ENCODE measurements at regions not wholly inside any gene's neighbourhood (a gene's known extent, or its start where the extent isn't known, plus 50 kb on each side); places are given as distances from the start of the nearest gene placed in this dataset.
"Not testable (repeated sequence)": the region's sequence is repeated elsewhere in the genome, so short reads cannot be mapped to it uniquely, and the experiment has no call there.

DNA sequence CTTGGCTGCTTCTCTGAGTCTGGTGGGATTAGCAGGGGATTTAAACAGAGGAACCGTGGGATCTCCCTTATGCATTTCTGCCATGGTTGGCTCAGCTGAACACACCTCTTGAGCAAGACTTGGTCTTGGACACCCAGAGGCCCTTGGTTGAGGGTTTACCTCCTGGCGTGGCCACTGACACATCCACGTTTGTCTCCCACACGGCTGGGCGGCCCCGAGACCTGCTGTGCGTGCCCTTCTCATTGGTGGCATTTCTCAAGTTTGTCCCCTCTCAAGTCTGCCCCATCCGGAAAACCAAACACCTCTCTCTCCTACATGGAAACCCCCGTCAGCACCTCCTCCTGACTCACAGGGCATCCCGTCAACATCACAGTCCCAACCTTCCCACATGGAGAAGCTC is 66.0 kb upstream of the MUC20 start:
- not testable (repeated sequence) for H3K4me1 ChIP-seq (ENCODE audit: control insufficient read depth in 3 of 3, insufficient read depth in 2 of 3, low read depth in 1 of 3, low read length in 2 of 3); H3K4me3 ChIP-seq (ENCODE audit: low read depth in 1 of 3, low read length in 3 of 3); H3K27me3 ChIP-seq (ENCODE audit: control insufficient read depth in 3 of 3, insufficient read depth in 3 of 3, low read length in 3 of 3); H3K9me3 ChIP-seq (ENCODE audit: control insufficient read depth in 2 of 2, insufficient read depth in 1 of 2, low read depth in 1 of 2, low read length in 1 of 2); FAIRE-seq; H3K27ac ChIP-seq (ENCODE audit: low read depth in 1 of 3, low read length in 2 of 3); DNase-seq; H3K36me3 ChIP-seq (ENCODE audit: control insufficient read depth in 3 of 3, insufficient read depth in 2 of 3, low read depth in 1 of 3, low read length in 3 of 3)
- 83 to 93% (median 91%) methylated on average over 2 to 5 of the region's 10 CpGs for WGBS, 3 donors

DNA sequence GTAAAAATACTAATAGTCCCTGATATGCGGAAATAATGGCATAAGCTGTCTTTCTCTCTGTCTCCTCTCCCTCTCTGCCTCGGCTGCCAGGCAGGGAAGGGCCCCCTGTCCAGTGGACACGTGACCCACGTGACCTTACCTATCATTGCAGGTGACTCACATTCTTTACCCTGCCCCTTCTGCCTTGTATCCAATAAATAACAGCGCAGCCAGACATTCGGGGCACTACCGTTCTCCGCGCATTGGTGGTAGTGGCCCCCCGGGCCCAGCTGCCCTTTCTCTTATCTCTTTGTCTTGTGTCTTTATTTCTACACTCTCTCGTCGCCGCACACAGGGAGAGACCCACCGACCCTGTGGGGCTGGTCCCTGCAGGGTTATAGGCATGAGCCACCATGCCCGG is 66.6 kb upstream of the MUC20 start:
- not testable (repeated sequence) for H3K9me3 ChIP-seq (ENCODE audit: control insufficient read depth in 2 of 2, insufficient read depth in 1 of 2, low read depth in 1 of 2, low read length in 1 of 2); H3K4me1 ChIP-seq (ENCODE audit: control insufficient read depth in 3 of 3, insufficient read depth in 2 of 3, low read depth in 1 of 3, low read length in 2 of 3); H3K27ac ChIP-seq (ENCODE audit: low read depth in 1 of 3, low read length in 2 of 3); H3K36me3 ChIP-seq (ENCODE audit: control insufficient read depth in 3 of 3, insufficient read depth in 2 of 3, low read depth in 1 of 3, low read length in 3 of 3); H3K4me3 ChIP-seq (ENCODE audit: low read depth in 1 of 3, low read length in 3 of 3); H3K27me3 ChIP-seq (ENCODE audit: control insufficient read depth in 3 of 3, insufficient read depth in 3 of 3, low read length in 3 of 3); FAIRE-seq
- DNase-seq = peak in 1 of 2 donors; percentile 27
- WGBS, 3 donors = 71 to 85% (median 71%) methylated on average over 9 to 13 of the region's 15 CpGs

DNA sequence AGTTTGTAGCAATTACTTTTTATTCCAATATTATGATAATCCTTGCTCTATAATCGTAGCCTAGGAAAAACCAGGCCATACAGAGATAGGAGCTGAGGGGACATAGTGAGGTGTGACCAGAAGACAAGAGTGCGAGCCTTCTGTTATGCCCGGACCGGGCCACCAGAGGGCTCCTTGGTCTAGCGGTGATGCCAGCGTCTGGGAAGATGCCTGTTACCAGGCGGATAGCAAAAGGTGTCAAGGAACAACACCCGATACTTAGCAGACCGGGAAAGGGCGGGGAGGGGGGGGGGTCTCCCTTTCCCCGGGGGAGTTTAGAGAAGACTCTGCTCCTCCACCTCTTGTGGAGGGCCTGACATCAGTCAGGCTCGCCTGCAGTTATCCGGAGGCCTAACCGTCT is 67.1 kb upstream of the MUC20 start:
- H3K36me3 ChIP-seq (ENCODE audit: control insufficient read depth in 3 of 3, insufficient read depth in 2 of 3, low read depth in 1 of 3, low read length in 3 of 3); H3K27ac ChIP-seq (ENCODE audit: low read depth in 1 of 3, low read length in 2 of 3); H3K4me3 ChIP-seq (ENCODE audit: low read depth in 1 of 3, low read length in 3 of 3); H3K4me1 ChIP-seq (ENCODE audit: control insufficient read depth in 3 of 3, insufficient read depth in 2 of 3, low read depth in 1 of 3, low read length in 2 of 3); H3K9me3 ChIP-seq (ENCODE audit: control insufficient read depth in 2 of 2, insufficient read depth in 1 of 2, low read depth in 1 of 2, low read length in 1 of 2); H3K27me3 ChIP-seq (ENCODE audit: control insufficient read depth in 3 of 3, insufficient read depth in 3 of 3, low read length in 3 of 3); FAIRE-seq: not testable (repeated sequence)
- WGBS, 3 donors = 1 to 9% (median 7%) methylated on average over 9 to 10 of the region's 14 CpGs
- DNase-seq = peak; percentile 43 to 76

DNA sequence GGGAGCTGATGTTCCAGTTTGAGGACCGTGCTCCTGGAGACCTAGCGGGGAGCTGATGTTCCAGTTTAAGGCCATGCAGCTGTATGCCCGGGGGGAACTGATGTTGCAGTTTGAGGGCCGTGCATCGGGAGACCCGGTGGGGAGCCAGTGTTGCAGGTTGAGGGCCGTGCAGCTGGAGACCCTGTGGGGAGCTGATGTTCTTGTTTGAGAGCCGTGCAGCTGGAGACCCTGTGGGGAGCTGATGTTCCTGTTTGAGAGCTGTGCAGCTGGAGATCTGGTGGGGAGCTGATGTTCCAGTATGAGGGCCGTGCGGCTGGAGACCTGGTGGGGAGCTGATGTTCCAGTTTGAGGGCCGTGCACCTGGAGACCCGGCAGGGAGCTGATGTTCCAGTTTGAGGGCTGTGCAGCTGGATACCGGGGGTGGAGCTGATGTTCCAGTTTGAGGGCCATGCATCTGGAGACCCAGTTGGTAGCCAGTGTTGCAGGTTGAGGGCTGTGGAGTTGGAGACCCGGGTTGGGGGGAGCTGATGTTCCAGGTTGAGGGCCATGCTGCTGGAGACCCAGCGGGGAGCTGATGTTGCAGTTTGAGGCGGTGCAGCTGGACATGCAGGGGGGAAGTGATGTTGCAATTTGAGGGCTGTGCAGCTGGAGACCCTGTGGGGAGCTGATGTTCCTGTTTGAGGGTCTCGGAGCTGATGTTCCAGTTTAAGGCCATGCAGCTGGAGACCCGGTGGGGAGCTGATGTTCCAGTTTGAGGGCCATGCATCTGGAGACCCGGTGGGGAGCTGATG is 64.4 kb upstream of the APOD start:
- FAIRE-seq; H3K9me3 ChIP-seq (ENCODE audit: control insufficient read depth in 2 of 2, insufficient read depth in 1 of 2, low read depth in 1 of 2, low read length in 1 of 2); H3K4me1 ChIP-seq (ENCODE audit: control insufficient read depth in 3 of 3, insufficient read depth in 2 of 3, low read depth in 1 of 3, low read length in 2 of 3); DNase-seq; H3K27me3 ChIP-seq (ENCODE audit: control insufficient read depth in 3 of 3, insufficient read depth in 3 of 3, low read length in 3 of 3); H3K4me3 ChIP-seq (ENCODE audit: low read depth in 1 of 3, low read length in 3 of 3); H3K27ac ChIP-seq (ENCODE audit: low read depth in 1 of 3, low read length in 2 of 3); H3K36me3 ChIP-seq (ENCODE audit: control insufficient read depth in 3 of 3, insufficient read depth in 2 of 3, low read depth in 1 of 3, low read length in 3 of 3): not testable (repeated sequence)
- WGBS, 3 donors = 90 to 96% (median 94%) methylated on average over 19 of the region's 19 CpGs

DNA sequence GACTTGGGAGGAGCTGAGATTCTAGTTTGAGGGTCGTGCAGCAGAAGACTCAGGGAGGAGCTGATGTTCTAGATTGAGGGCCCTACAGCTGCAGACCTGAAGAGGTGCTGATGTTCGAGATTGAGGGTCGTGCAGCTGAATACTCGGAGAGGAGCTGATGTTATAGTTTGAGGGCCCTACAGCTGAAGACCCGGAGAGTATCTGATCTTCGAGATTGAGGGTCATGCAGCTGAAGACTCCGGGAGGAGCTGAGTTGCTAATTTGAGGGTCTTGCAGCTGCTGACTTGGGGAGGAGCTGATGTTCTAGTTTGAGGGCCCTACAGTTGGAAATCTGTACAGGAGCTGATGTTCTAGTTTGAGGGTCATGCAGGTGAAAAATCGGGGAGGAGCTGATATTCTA is 62.1 kb upstream of the APOD start:
- H3K9me3 ChIP-seq (ENCODE audit: control insufficient read depth in 2 of 2, insufficient read depth in 1 of 2, low read depth in 1 of 2, low read length in 1 of 2); H3K27me3 ChIP-seq (ENCODE audit: control insufficient read depth in 3 of 3, insufficient read depth in 3 of 3, low read length in 3 of 3); H3K27ac ChIP-seq (ENCODE audit: low read depth in 1 of 3, low read length in 2 of 3); H3K4me3 ChIP-seq (ENCODE audit: low read depth in 1 of 3, low read length in 3 of 3); DNase-seq; FAIRE-seq; H3K4me1 ChIP-seq (ENCODE audit: control insufficient read depth in 3 of 3, insufficient read depth in 2 of 3, low read depth in 1 of 3, low read length in 2 of 3): not testable (repeated sequence)
- 86 to 91% (median 88%) methylated on average over 8 of the region's 8 CpGs for WGBS, 3 donors
- peaks cover 0 to 10% (median 0%) of the 10 kb centered on the region in 3 donors for H3K36me3 ChIP-seq (ENCODE audit: control insufficient read depth in 3 of 3, insufficient read depth in 2 of 3, low read depth in 1 of 3, low read length in 3 of 3)

DNA sequence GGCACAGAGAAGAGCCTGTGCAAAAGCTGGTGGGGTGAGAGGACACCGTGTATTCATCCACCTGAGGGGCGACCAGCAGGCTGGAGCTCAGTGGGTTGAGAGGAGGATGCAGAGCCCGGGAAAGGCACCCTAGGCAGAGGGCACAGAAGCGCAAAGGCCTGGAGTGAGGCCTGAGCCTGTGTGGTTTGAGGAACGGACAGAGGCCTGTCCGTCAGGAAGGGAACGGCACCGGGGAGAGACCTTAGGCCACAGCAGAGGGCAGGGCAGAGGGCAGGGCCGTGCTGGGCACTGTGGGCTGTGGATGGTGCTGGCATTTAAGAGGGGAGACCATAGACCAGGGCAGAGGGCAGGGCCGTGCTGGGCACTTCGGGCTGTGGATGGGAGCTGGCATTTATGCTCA is 59.5 kb upstream of the APOD start:
- WGBS, 3 donors = 77 to 85% (median 79%) methylated on average over 9 to 11 of the region's 11 CpGs
- not testable (repeated sequence) for FAIRE-seq, DNase-seq

DNA sequence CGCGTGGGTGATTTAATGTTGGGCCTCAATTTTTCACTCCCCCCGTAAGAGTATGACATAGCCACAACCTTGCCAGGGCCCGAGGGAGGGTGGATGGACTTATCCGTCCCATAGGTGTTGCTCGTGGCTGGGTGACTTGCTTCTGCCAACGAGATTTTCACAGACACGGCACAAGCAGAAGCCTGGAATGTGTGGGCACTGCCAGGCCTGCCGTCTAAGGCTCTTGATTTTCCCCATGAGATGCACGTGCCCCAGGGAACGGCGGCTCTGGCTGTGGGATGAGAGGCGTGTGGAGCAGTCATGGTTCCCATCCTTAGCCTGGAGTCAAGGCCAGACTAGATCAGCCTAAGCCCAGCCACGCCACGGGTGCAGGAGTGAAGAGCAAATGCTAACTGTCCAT is 58.6 kb upstream of the APOD start:
- not testable (repeated sequence) for H3K4me1 ChIP-seq (ENCODE audit: control insufficient read depth in 3 of 3, insufficient read depth in 2 of 3, low read depth in 1 of 3, low read length in 2 of 3); H3K9me3 ChIP-seq (ENCODE audit: control insufficient read depth in 2 of 2, insufficient read depth in 1 of 2, low read depth in 1 of 2, low read length in 1 of 2); H3K27me3 ChIP-seq (ENCODE audit: control insufficient read depth in 3 of 3, insufficient read depth in 3 of 3, low read length in 3 of 3); H3K4me3 ChIP-seq (ENCODE audit: low read depth in 1 of 3, low read length in 3 of 3); DNase-seq; FAIRE-seq; H3K27ac ChIP-seq (ENCODE audit: low read depth in 1 of 3, low read length in 2 of 3); H3K36me3 ChIP-seq (ENCODE audit: control insufficient read depth in 3 of 3, insufficient read depth in 2 of 3, low read depth in 1 of 3, low read length in 3 of 3)
- WGBS, 3 donors = 78 to 88% (median 87%) methylated on average over 15 of the region's 15 CpGs

More for the DNA sequence above, 59.5 kb upstream of the APOD start:
- H3K4me3 ChIP-seq (ENCODE audit: low read depth in 1 of 3, low read length in 3 of 3); H3K36me3 ChIP-seq (ENCODE audit: control insufficient read depth in 3 of 3, insufficient read depth in 2 of 3, low read depth in 1 of 3, low read length in 3 of 3); H3K27me3 ChIP-seq (ENCODE audit: control insufficient read depth in 3 of 3, insufficient read depth in 3 of 3, low read length in 3 of 3); H3K27ac ChIP-seq (ENCODE audit: low read depth in 1 of 3, low read length in 2 of 3); H3K9me3 ChIP-seq (ENCODE audit: control insufficient read depth in 2 of 2, insufficient read depth in 1 of 2, low read depth in 1 of 2, low read length in 1 of 2); H3K4me1 ChIP-seq (ENCODE audit: control insufficient read depth in 3 of 3, insufficient read depth in 2 of 3, low read depth in 1 of 3, low read length in 2 of 3): not testable (repeated sequence)

DNA sequence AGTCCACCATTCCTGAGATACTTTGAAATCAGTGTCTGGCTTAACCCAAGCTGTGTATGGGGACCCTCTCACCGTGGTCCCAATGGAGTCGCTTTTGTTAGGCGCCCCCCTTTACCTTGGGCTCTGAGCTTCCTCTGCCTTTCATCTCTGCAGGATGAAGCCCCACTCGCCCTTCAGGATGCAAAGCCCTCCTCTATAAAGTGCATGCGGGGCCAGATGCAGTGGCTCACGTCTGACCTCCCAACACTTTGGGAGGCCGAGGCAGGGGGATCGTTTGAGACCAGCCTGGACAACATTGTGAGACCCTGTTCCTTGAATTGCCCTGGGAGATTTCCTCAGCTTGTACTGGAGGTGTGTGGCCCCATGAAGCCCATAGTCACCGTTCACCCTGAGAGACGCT is 54.7 kb upstream of the APOD start:
- not testable (repeated sequence) for H3K4me3 ChIP-seq (ENCODE audit: low read depth in 1 of 3, low read length in 3 of 3); FAIRE-seq; DNase-seq; H3K36me3 ChIP-seq (ENCODE audit: control insufficient read depth in 3 of 3, insufficient read depth in 2 of 3, low read depth in 1 of 3, low read length in 3 of 3); H3K4me1 ChIP-seq (ENCODE audit: control insufficient read depth in 3 of 3, insufficient read depth in 2 of 3, low read depth in 1 of 3, low read length in 2 of 3); H3K9me3 ChIP-seq (ENCODE audit: control insufficient read depth in 2 of 2, insufficient read depth in 1 of 2, low read depth in 1 of 2, low read length in 1 of 2); H3K27ac ChIP-seq (ENCODE audit: low read depth in 1 of 3, low read length in 2 of 3); H3K27me3 ChIP-seq (ENCODE audit: control insufficient read depth in 3 of 3, insufficient read depth in 3 of 3, low read length in 3 of 3)
- 93 to 95% (median 94%) methylated on average over 6 to 9 of the region's 10 CpGs for WGBS, 3 donors
